ENCODE measurements at regions not wholly inside any gene's neighbourhood (a gene's known extent, or its start where the extent isn't known, plus 50 kb on each side); places are given as distances from the start of the nearest gene placed in this dataset.

DNA sequence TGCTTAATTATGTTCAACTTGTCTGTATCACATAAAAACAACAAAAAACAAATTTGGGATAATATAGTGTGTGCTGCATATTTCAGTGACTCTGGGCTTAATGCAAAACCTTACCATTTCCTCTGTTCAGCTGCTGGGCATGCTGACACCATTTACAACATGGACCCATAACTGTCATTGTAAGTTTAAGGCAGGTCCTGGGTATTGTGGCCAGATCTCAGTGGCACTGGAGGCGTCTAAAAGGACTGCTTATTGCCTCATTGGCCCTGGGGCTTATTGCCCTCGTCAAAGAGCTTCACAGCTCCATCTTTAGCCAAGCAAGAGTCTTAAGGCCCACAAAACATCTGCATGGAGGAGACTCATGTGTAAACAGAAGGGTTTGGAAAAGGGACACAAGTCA lies 390.2 kb downstream of the NR2F2 start:
- H4K20me1 ChIP-seq (ENCODE audit: control insufficient read depth, extremely low read depth, insufficient read depth, low read length): no peaks in the 10 kb centered on the region
- H3K4me3 ChIP-seq (replicated peaks in 1 of 4; ENCODE audit: control extremely low read depth in 1 of 4, insufficient read depth in 1 of 4, low read depth in 3 of 4, low read length in 4 of 4): no peak overlapping the region
- no peaks in the 10 kb centered on the region for H3K9me3 ChIP-seq (ENCODE audit: control insufficient read depth, insufficient read depth, low read depth, low read length)
- no peak for DNase-seq (ENCODE audit: low read depth in 2 of 2)
- no peak overlapping the region for H3K4me2 ChIP-seq (ENCODE audit: extremely low read depth, insufficient read depth, low read length)
- H3K36me3 ChIP-seq (ENCODE audit: control insufficient read depth, insufficient read depth, low read length): no peaks in the 10 kb centered on the region
- H3K27ac ChIP-seq (ENCODE audit: insufficient read depth, low read length): no peak overlapping the region
- H3K4me1 ChIP-seq (ENCODE audit: control insufficient read depth, extremely low read depth, insufficient read depth, low read length): no peaks in the 10 kb centered on the region
- no peak overlapping the region for H3K9ac ChIP-seq (ENCODE audit: insufficient read depth, low read length)
- no peaks in the 10 kb centered on the region for H3K79me2 ChIP-seq (ENCODE audit: control insufficient read depth, insufficient read depth, low read length)
- no peaks in the 10 kb centered on the region for H3K27me3 ChIP-seq (ENCODE audit: control insufficient read depth, insufficient read depth, low read length)
- TF ChIP-seq, protein P1, sequence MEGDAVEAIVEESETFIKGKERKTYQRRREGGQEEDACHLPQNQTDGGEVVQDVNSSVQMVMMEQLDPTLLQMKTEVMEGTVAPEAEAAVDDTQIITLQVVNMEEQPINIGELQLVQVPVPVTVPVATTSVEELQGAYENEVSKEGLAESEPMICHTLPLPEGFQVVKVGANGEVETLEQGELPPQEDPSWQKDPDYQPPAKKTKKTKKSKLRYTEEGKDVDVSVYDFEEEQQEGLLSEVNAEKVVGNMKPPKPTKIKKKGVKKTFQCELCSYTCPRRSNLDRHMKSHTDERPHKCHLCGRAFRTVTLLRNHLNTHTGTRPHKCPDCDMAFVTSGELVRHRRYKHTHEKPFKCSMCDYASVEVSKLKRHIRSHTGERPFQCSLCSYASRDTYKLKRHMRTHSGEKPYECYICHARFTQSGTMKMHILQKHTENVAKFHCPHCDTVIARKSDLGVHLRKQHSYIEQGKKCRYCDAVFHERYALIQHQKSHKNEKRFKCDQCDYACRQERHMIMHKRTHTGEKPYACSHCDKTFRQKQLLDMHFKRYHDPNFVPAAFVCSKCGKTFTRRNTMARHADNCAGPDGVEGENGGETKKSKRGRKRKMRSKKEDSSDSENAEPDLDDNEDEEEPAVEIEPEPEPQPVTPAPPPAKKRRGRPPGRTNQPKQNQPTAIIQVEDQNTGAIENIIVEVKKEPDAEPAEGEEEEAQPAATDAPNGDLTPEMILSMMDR (conservative IDR thresholded peaks at IDR 0.05 in 1 of 2, IDR thresholded peaks at IDR 0.05 in 1 of 2; ENCODE audit: low read depth in 1 of 2, low read length in 2 of 2): no peak
- TF ChIP-seq EZH2 (IDR thresholded peaks at IDR 0.05; ENCODE audit: low read length, missing control alignments): no peak
- no peak overlapping the region for H2AFZ ChIP-seq (ENCODE audit: low read length)

DNA sequence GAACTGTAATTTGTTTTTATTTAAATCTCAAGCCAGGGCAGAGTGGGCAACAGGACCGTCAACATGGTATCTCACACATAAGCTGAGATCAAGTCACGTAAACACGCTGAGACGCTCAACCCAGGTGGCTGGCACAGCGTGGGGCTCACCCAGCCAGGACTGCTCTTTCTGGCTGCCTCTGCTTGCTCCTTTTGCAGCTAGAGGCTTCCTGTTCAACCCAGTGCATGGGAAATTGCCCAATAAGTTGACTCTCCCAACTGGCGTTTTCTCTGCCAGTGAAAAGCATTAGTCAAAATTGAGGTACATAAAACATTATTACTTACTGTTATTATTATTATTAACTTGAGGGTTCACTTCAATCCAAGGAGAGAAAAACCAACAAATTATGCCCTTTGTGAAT lies 398.1 kb downstream of the NR2F2 start:
- H3K4me2 ChIP-seq (ENCODE audit: extremely low read depth, insufficient read depth, low read length): no peak overlapping the region
- H3K4me3 ChIP-seq (replicated peaks in 1 of 4; ENCODE audit: control extremely low read depth in 1 of 4, insufficient read depth in 1 of 4, low read depth in 3 of 4, low read length in 4 of 4): no peak overlapping the region
- no peaks in the 10 kb centered on the region for H3K36me3 ChIP-seq (ENCODE audit: control insufficient read depth, insufficient read depth, low read length)
- no peak overlapping the region for H2AFZ ChIP-seq (ENCODE audit: low read length)
- no peak overlapping the region for H3K9ac ChIP-seq (ENCODE audit: insufficient read depth, low read length)
- no peak for DNase-seq (ENCODE audit: low read depth in 2 of 2)
- H3K27ac ChIP-seq (ENCODE audit: insufficient read depth, low read length): no peak overlapping the region
- H3K9me3 ChIP-seq (ENCODE audit: control insufficient read depth, insufficient read depth, low read depth, low read length): no peaks in the 10 kb centered on the region
- no peaks in the 10 kb centered on the region for H3K27me3 ChIP-seq (ENCODE audit: control insufficient read depth, insufficient read depth, low read length)
- TF ChIP-seq, protein P1 (conservative IDR thresholded peaks at IDR 0.05 in 1 of 2, IDR thresholded peaks at IDR 0.05 in 1 of 2; ENCODE audit: low read depth in 1 of 2, low read length in 2 of 2): no peak
- no peak for TF ChIP-seq EZH2 (IDR thresholded peaks at IDR 0.05; ENCODE audit: low read length, missing control alignments)
- no peaks in the 10 kb centered on the region for H3K79me2 ChIP-seq (ENCODE audit: control insufficient read depth, insufficient read depth, low read length)
- H3K4me1 ChIP-seq (ENCODE audit: control insufficient read depth, extremely low read depth, insufficient read depth, low read length): no peaks in the 10 kb centered on the region
- H4K20me1 ChIP-seq (ENCODE audit: control insufficient read depth, extremely low read depth, insufficient read depth, low read length): no peaks in the 10 kb centered on the region

DNA sequence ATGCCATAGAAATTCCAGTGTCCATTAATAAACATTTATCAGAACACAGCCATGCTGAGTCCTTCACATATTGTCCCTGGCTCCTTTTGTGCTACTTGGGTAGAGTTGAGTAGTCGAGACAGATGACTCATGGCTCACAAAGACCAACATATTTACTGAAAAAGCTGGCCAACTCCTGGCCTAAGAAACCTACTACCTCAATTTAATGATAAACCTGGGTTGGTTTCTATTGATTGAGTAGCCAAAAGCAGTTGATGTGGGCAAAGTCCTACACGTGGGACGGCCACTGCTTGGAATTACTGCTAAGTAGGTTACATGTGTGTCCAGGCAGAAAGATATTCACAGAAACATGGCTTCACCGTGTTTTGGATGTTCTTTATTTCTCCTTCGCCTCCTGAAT lies 402.2 kb downstream of the NR2F2 start:
- no peaks in the 10 kb centered on the region for H3K36me3 ChIP-seq (ENCODE audit: control insufficient read depth, insufficient read depth, low read length)
- TF ChIP-seq, protein P1 (conservative IDR thresholded peaks at IDR 0.05 in 1 of 2, IDR thresholded peaks at IDR 0.05 in 1 of 2; ENCODE audit: low read depth in 1 of 2, low read length in 2 of 2): no peak
- no peak for TF ChIP-seq EZH2 (IDR thresholded peaks at IDR 0.05; ENCODE audit: low read length, missing control alignments)
- H4K20me1 ChIP-seq (ENCODE audit: control insufficient read depth, extremely low read depth, insufficient read depth, low read length): no peaks in the 10 kb centered on the region
- H3K9me3 ChIP-seq (ENCODE audit: control insufficient read depth, insufficient read depth, low read depth, low read length): no peaks in the 10 kb centered on the region
- H3K4me3 ChIP-seq (replicated peaks in 1 of 4; ENCODE audit: control extremely low read depth in 1 of 4, insufficient read depth in 1 of 4, low read depth in 3 of 4, low read length in 4 of 4): no peak overlapping the region
- H3K9ac ChIP-seq (ENCODE audit: insufficient read depth, low read length): no peak overlapping the region
- no peak for DNase-seq (ENCODE audit: low read depth in 2 of 2)
- no peaks in the 10 kb centered on the region for H3K79me2 ChIP-seq (ENCODE audit: control insufficient read depth, insufficient read depth, low read length)
- H2AFZ ChIP-seq (ENCODE audit: low read length): no peak overlapping the region
- no peaks in the 10 kb centered on the region for H3K27me3 ChIP-seq (ENCODE audit: control insufficient read depth, insufficient read depth, low read length)
- no peak overlapping the region for H3K27ac ChIP-seq (ENCODE audit: insufficient read depth, low read length)
- H3K4me1 ChIP-seq (ENCODE audit: control insufficient read depth, extremely low read depth, insufficient read depth, low read length): no peaks in the 10 kb centered on the region
- no peak overlapping the region for H3K4me2 ChIP-seq (ENCODE audit: extremely low read depth, insufficient read depth, low read length)

Measured in fibroblast of lung (primary cell).